ENCODE measurements at regions not wholly inside any gene's neighbourhood (a gene's known extent, or its start where the extent isn't known, plus 50 kb on each side); places are given as distances from the start of the nearest gene placed in this dataset.
A peak's percentile ranks its signal among the peaks of the same experiment; 100 is the strongest.

DNA sequence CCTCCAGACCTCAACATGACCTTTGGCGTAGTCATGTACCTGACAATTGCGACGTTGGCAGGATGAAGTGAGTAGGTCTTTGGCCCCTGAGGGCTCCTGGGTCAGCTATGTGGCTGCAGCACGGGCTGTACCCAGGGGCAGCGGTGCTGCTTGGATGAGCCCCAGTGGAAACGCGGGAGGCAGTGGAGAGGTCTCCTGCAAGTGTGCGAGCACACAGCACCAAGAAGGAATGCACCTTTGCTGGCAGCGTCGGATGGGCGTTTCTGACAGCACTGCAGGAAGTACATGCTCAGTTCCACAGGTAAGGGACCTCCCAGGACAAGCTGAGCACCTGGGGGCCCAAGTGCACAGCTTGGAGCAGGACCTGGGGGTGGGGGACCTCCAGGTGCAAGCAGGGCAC, 67.4 kb upstream of the UNC13C start:
- H3K9ac ChIP-seq (ENCODE audit: control insufficient read depth, extremely low read depth, insufficient read depth, low read length), result no peak overlapping the region
- H2AFZ ChIP-seq (ENCODE audit: control insufficient read depth, low read length), result peak overlapping the region; percentile 36
- no peaks in the 10 kb centered on the region for H4K20me1 ChIP-seq (ENCODE audit: control insufficient read depth, extremely low read depth, insufficient read depth, low read length)
- no peak for TF ChIP-seq EZH2 (IDR thresholded peaks at IDR 0.05; ENCODE audit: low read length)
- TF ChIP-seq, protein P1, sequence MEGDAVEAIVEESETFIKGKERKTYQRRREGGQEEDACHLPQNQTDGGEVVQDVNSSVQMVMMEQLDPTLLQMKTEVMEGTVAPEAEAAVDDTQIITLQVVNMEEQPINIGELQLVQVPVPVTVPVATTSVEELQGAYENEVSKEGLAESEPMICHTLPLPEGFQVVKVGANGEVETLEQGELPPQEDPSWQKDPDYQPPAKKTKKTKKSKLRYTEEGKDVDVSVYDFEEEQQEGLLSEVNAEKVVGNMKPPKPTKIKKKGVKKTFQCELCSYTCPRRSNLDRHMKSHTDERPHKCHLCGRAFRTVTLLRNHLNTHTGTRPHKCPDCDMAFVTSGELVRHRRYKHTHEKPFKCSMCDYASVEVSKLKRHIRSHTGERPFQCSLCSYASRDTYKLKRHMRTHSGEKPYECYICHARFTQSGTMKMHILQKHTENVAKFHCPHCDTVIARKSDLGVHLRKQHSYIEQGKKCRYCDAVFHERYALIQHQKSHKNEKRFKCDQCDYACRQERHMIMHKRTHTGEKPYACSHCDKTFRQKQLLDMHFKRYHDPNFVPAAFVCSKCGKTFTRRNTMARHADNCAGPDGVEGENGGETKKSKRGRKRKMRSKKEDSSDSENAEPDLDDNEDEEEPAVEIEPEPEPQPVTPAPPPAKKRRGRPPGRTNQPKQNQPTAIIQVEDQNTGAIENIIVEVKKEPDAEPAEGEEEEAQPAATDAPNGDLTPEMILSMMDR (optimal IDR thresholded peaks at IDR 0.05 in 1 of 3, IDR thresholded peaks at IDR 0.05 in 1 of 3, conservative IDR thresholded peaks at IDR 0.05 in 1 of 3; ENCODE audit: extremely low read depth in 1 of 3, insufficient read depth in 2 of 3, low read length in 3 of 3), result no peak
- no peaks in the 10 kb centered on the region for H3K36me3 ChIP-seq (ENCODE audit: control insufficient read depth in 2 of 2, extremely low read depth in 1 of 2, insufficient read depth in 2 of 2, low read length in 2 of 2)
- H3K4me1 ChIP-seq (ENCODE audit: control insufficient read depth, extremely low read depth, insufficient read depth, low read length), result peaks cover 16% of the 10 kb centered on the region
- no peaks in the 10 kb centered on the region for H3K9me1 ChIP-seq (ENCODE audit: control insufficient read depth, extremely low read depth, insufficient read depth, low read length)
- H3K79me2 ChIP-seq (ENCODE audit: control insufficient read depth, insufficient read depth, low read length), result no peaks in the 10 kb centered on the region
- H3K27ac ChIP-seq (ENCODE audit: control insufficient read depth, insufficient read depth, low read length), result no peak overlapping the region
- dilution Hi-C loops (cut with MboI; ENCODE audit: extremely low pct_ligation_motif_present, low sequenced_read_pairs), result no loop called here
- no peaks in the 10 kb centered on the region for H3K27me3 ChIP-seq (ENCODE audit: control insufficient read depth, extremely low read depth, insufficient read depth, low read length)
- no peak overlapping the region for H3K4me3 ChIP-seq (ENCODE audit: control insufficient read depth in 2 of 3, extremely low read depth in 1 of 3, insufficient read depth in 2 of 3, low read depth in 1 of 3, low read length in 3 of 3)
- peak overlapping the region; percentile 73 for H3K4me2 ChIP-seq (ENCODE audit: control insufficient read depth, extremely low read depth, insufficient read depth, low read depth, low read length)
- DNase-seq (ENCODE audit: low read depth, low spot score) (no peak), FAIRE-seq (peak; percentile 32)
- no peaks in the 10 kb centered on the region for H3K9me3 ChIP-seq (ENCODE audit: control insufficient read depth, low read depth, low read length)

DNA sequence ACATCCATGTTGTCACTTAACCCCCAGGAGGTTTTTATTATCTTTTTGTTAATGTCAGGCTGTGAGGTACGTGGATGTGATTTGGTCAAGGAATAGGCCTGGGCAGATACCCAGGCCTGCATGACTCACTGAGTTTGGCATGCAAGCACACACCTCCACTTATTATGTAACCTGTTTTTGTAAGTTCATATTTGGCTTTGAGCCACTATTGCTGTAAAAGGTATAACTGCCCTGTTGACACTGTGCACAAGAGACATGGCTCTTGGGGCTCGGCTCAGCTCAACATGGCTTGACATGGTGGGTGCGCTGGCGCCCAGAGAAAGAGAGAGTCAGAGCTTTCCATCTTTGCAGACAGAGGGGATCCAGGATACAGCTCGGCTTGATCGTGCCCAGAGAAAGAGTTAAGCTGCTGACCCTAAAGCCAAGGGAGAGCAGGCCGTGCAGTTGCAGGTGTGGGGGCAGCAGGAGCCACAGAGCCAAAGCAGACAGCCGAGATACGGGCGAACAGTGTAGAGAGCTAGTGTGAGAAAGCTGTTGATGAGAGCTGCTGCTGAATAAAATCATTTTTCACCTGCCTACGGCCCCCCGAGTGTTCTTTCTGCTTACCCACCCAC, 67.9 kb upstream of the UNC13C start:
- Histone ChIP-seq H3K79me2 (ENCODE audit: control insufficient read depth, insufficient read depth, low read length) (no peaks in the 10 kb centered on the region), H3K4me1 (ENCODE audit: control insufficient read depth, extremely low read depth, insufficient read depth, low read length) (peaks cover 16% of the 10 kb centered on the region), H3K27ac (ENCODE audit: control insufficient read depth, insufficient read depth, low read length) (peak overlapping the region; percentile 31), H3K9ac (ENCODE audit: control insufficient read depth, extremely low read depth, insufficient read depth, low read length) (no peak overlapping the region), H4K20me1 (ENCODE audit: control insufficient read depth, extremely low read depth, insufficient read depth, low read length) (no peaks in the 10 kb centered on the region), H3K36me3 (ENCODE audit: control insufficient read depth in 2 of 2, extremely low read depth in 1 of 2, insufficient read depth in 2 of 2, low read length in 2 of 2) (no peaks in the 10 kb centered on the region), H3K9me3 (ENCODE audit: control insufficient read depth, low read depth, low read length) (no peaks in the 10 kb centered on the region), H3K27me3 (ENCODE audit: control insufficient read depth, extremely low read depth, insufficient read depth, low read length) (no peaks in the 10 kb centered on the region), H3K4me3 (ENCODE audit: control insufficient read depth in 2 of 3, extremely low read depth in 1 of 3, insufficient read depth in 2 of 3, low read depth in 1 of 3, low read length in 3 of 3) (peak overlapping the region in 2 of 3 experiments; percentile 4 to 32), H3K4me2 (ENCODE audit: control insufficient read depth, extremely low read depth, insufficient read depth, low read depth, low read length) (peak overlapping the region; percentile 73), H2AFZ (ENCODE audit: control insufficient read depth, low read length) (peak overlapping the region; percentile 51), H3K9me1 (ENCODE audit: control insufficient read depth, extremely low read depth, insufficient read depth, low read length) (no peaks in the 10 kb centered on the region)
- dilution Hi-C loops (cut with MboI; ENCODE audit: extremely low pct_ligation_motif_present, low sequenced_read_pairs), result no loop called here
- DNase-seq (ENCODE audit: low read depth, low spot score), result peak; percentile 50
- FAIRE-seq, result peak; percentile 93
- no peak for TF ChIP-seq EZH2 (IDR thresholded peaks at IDR 0.05; ENCODE audit: low read length)
- TF ChIP-seq, protein P1 (optimal IDR thresholded peaks at IDR 0.05 in 1 of 3, IDR thresholded peaks at IDR 0.05 in 1 of 3, conservative IDR thresholded peaks at IDR 0.05 in 1 of 3; ENCODE audit: extremely low read depth in 1 of 3, insufficient read depth in 2 of 3, low read length in 3 of 3), result no peak
